GM19035 (cell line): ENCODE measurements at regions not wholly inside any gene's neighbourhood (a gene's known extent, or its start where the extent isn't known, plus 50 kb on each side); places are given as distances from the start of the nearest gene placed in this dataset.

Experiments
- ATAC-seq: cut with Tn5 transposase; IDR thresholded peaks from one replicate; pipeline ENCODE4 v1.9.1; 2021; ENCODE audit not compliant: unreplicated experiment

DNA sequence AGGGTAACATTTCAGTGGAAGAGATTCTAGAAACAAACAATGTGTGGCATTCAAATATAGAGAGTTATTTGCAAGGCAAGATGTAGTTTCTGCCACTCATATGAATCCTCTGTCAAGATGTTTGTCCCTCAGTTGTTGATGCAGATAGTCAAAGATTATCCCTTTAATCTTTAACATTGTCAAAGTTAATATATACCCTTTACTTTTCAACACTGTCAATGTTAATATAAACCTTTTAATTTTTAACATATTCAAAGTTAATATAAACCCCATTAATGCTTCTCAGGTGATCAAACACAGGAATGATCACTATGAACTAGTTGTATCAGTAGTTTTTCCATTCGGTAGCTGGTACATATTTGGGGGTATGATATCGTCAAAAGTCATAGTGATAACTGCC, 51.9 kb upstream of the PICALM start:
- ATAC-seq: no peak

DNA sequence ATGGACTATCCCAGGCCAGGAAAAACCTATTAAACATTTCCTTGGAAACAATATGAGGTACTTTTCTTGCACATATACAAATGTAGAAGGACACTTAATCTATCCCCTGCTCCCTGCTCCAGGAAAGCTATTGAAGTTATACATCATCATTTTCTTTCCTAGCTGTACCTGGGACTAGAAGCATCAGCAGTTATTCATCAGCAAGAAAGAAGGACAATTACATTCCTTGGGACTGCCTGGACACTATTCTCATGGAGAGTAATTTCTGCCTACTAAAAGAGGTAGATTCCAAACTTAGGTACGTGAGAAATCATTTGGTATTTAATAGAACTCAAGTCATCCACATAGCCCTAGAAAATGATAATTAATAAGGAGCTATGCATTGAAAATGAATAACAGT, 51.0 kb upstream of the PICALM start:
- ATAC-seq: no peak

DNA sequence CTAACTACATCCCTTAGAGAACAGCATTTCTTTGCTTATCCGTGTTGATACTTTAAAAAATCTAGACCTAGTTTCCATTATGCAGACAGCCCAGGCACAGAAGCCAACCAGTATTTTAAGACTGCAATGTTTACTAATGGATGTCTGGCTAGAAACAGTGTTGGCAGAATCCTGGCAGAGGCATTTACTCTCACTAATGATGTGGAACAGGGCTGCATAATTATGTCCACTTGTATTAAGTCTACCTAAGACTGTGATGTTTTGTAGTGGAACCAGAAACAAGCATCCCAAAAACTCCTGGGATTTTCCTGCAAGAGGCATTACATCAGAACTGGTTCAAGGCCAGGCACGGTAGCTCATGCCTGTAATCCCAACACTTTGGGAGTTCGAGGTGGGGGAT, 50.2 kb upstream of the PICALM start:
- ATAC-seq: no peak
